SJSA1 (cell line): ENCODE measurements at regions not wholly inside any gene's neighbourhood (a gene's known extent, or its start where the extent isn't known, plus 50 kb on each side); places are given as distances from the start of the nearest gene placed in this dataset.

Experiments
- DNase-seq, 2 experiments: peaks; one replicate each; pipeline ENCODE4 v3.0.0-alpha.2; 2015 to 2020; ENCODE audit warnings: low spot score in 2 of 2, low read depth in 1 of 2
- H3K27ac ChIP-seq: fragments of 250-450 bp; sonication (Bioruptor Pico); 2 replicates; pipeline ENCODE4 v1.5.1; 2020; ENCODE audit warnings: mild to moderate bottlenecking, moderate library complexity
- H3K27me3 ChIP-seq: fragments of 250-450 bp; sonication (Bioruptor Pico); replicated peaks from 2 replicates; pipeline ENCODE4 v1.5.1; 2020; ENCODE audit warnings: mild to moderate bottlenecking, moderate library complexity
- H3K36me3 ChIP-seq: fragments of 250-450 bp; sonication (Bioruptor Pico); 2 replicates; pipeline ENCODE4 v1.5.1; 2020; ENCODE audit warnings: mild to moderate bottlenecking
- H3K4me1 ChIP-seq: fragments of 250-450 bp; sonication (Bioruptor Pico); replicated peaks from 2 replicates; pipeline ENCODE4 v1.6.1; 2021; ENCODE audit warnings: mild to moderate bottlenecking
- H3K4me3 ChIP-seq: fragments of 250-450 bp; sonication (Bioruptor Pico); 2 replicates; pipeline ENCODE4 v1.5.1; 2020; ENCODE audit warnings: mild to moderate bottlenecking
- H3K9me3 ChIP-seq: fragments of 250-450 bp; sonication (Bioruptor Pico); replicated peaks from 2 replicates; pipeline ENCODE4 v1.5.1; 2020; ENCODE audit warnings: mild to moderate bottlenecking

- Histone ChIP-seq H3K4me1 (no peaks in the 10 kb centered on the region), H3K27me3 (no peaks in the 10 kb centered on the region)
These were observed 602.4 kb upstream of the ACVR2A start for GRCh38 chr2:147242445-147242844.

GRCh38 chr2:147236601-147237000, 608.2 kb upstream of the ACVR2A start:
- Histone ChIP-seq H3K9me3 (no peaks in the 10 kb centered on the region; the same call in 1 of the 2 replicates), H3K27ac (no peak overlapping the region), H3K36me3 (no peaks in the 10 kb centered on the region), H3K4me1 (no peaks in the 10 kb centered on the region), H3K4me3 (no peak overlapping the region), H3K27me3 (no peaks in the 10 kb centered on the region)
- DNase-seq, result no peak

More at GRCh38 chr2:147242445-147242844, 602.4 kb upstream of the ACVR2A start:
- DNase-seq, result no peak
- Histone ChIP-seq H3K4me3 (no peak overlapping the region), H3K27ac (no peak overlapping the region), H3K9me3 (no peaks in the 10 kb centered on the region; the same call in 1 of the 2 replicates), H3K36me3 (no peaks in the 10 kb centered on the region)

GRCh38 chr2:147232225-147232669, 612.6 kb upstream of the ACVR2A start:
- no peak overlapping the region for H3K27ac ChIP-seq
- H3K4me1 ChIP-seq, result no peaks in the 10 kb centered on the region
- no peak for DNase-seq
- no peaks in the 10 kb centered on the region for H3K9me3 ChIP-seq
- no peaks in the 10 kb centered on the region for H3K27me3 ChIP-seq
- H3K36me3 ChIP-seq, result no peaks in the 10 kb centered on the region
- H3K4me3 ChIP-seq, result no peak overlapping the region

GRCh38 chr2:147231607-147232006, 613.2 kb upstream of the ACVR2A start:
- Histone ChIP-seq H3K27ac (no peak overlapping the region), H3K36me3 (no peaks in the 10 kb centered on the region), H3K4me1 (no peaks in the 10 kb centered on the region), H3K27me3 (no peaks in the 10 kb centered on the region), H3K4me3 (no peak overlapping the region), H3K9me3 (no peaks in the 10 kb centered on the region)
- no peak for DNase-seq

GRCh38 chr2:147231081-147231480, 613.7 kb upstream of the ACVR2A start:
- H3K36me3 ChIP-seq, result no peaks in the 10 kb centered on the region
- H3K9me3 ChIP-seq, result no peaks in the 10 kb centered on the region
- H3K4me1 ChIP-seq, result no peaks in the 10 kb centered on the region
- DNase-seq, result no peak
- no peaks in the 10 kb centered on the region for H3K27me3 ChIP-seq
- H3K27ac ChIP-seq, result no peak overlapping the region
- H3K4me3 ChIP-seq, result no peak overlapping the region

- DNase-seq, result no peak
- Histone ChIP-seq H3K4me1 (no peaks in the 10 kb centered on the region), H3K36me3 (no peaks in the 10 kb centered on the region), H3K27ac (no peak overlapping the region), H3K9me3 (no peaks in the 10 kb centered on the region), H3K27me3 (no peaks in the 10 kb centered on the region), H3K4me3 (no peak overlapping the region)
These were observed 617.5 kb upstream of the ACVR2A start for GRCh38 chr2:147227313-147227712.

GRCh38 chr2:147224070-147224469, 620.8 kb upstream of the ACVR2A start:
- Histone ChIP-seq H3K36me3 (no peaks in the 10 kb centered on the region), H3K27ac (no peak overlapping the region)

GRCh38 chr2:147223553-147224060, 621.2 kb upstream of the ACVR2A start:
- Histone ChIP-seq H3K4me3 (no peak overlapping the region), H3K9me3 (no peaks in the 10 kb centered on the region)
- no peak for DNase-seq

More at GRCh38 chr2:147224070-147224469, 620.8 kb upstream of the ACVR2A start:
- H3K9me3 ChIP-seq, result no peaks in the 10 kb centered on the region
- no peaks in the 10 kb centered on the region for H3K4me1 ChIP-seq
- H3K4me3 ChIP-seq, result no peak overlapping the region
- H3K27me3 ChIP-seq, result no peaks in the 10 kb centered on the region
- DNase-seq, result no peak

GRCh38 chr2:147223119-147223518, 621.7 kb upstream of the ACVR2A start:
- H3K27ac ChIP-seq, result no peak overlapping the region
- no peaks in the 10 kb centered on the region for H3K36me3 ChIP-seq
- H3K27me3 ChIP-seq, result no peaks in the 10 kb centered on the region
- H3K9me3 ChIP-seq, result no peaks in the 10 kb centered on the region
- H3K4me3 ChIP-seq, result no peak overlapping the region
- H3K4me1 ChIP-seq, result no peaks in the 10 kb centered on the region
- DNase-seq, result no peak

More at GRCh38 chr2:147223553-147224060, 621.2 kb upstream of the ACVR2A start:
- Histone ChIP-seq H3K27ac (no peak overlapping the region), H3K4me1 (no peaks in the 10 kb centered on the region), H3K36me3 (no peaks in the 10 kb centered on the region), H3K27me3 (no peaks in the 10 kb centered on the region)

- no peaks in the 10 kb centered on the region for H3K9me3 ChIP-seq
These were observed 622.3 kb upstream of the ACVR2A start for GRCh38 chr2:147222506-147222905.

GRCh38 chr2:147214914-147215313, 629.9 kb upstream of the ACVR2A start:
- Histone ChIP-seq H3K27ac (no peak overlapping the region), H3K27me3 (no peaks in the 10 kb centered on the region), H3K36me3 (no peaks in the 10 kb centered on the region), H3K4me3 (no peak overlapping the region), H3K4me1 (no peaks in the 10 kb centered on the region), H3K9me3 (no peaks in the 10 kb centered on the region)
- no peak for DNase-seq

More at GRCh38 chr2:147222506-147222905, 622.3 kb upstream of the ACVR2A start:
- no peak overlapping the region for H3K4me3 ChIP-seq
- DNase-seq, result no peak
- no peaks in the 10 kb centered on the region for H3K36me3 ChIP-seq
- H3K27ac ChIP-seq, result no peak overlapping the region
- H3K27me3 ChIP-seq, result no peaks in the 10 kb centered on the region
- H3K4me1 ChIP-seq, result no peaks in the 10 kb centered on the region

GRCh38 chr2:147211484-147211883, 633.3 kb upstream of the ACVR2A start:
- DNase-seq, result no peak
- Histone ChIP-seq H3K27ac (no peak overlapping the region), H3K9me3 (peaks cover 3% of the 10 kb centered on the region; the same call in 1 of the 2 replicates), H3K27me3 (no peaks in the 10 kb centered on the region), H3K4me3 (no peak overlapping the region), H3K36me3 (no peaks in the 10 kb centered on the region), H3K4me1 (no peaks in the 10 kb centered on the region)

GRCh38 chr2:147204102-147204501, 640.7 kb upstream of the ACVR2A start:
- DNase-seq, result no peak
- no peak overlapping the region for H3K27ac ChIP-seq
- no peak overlapping the region for H3K4me3 ChIP-seq
- no peaks in the 10 kb centered on the region for H3K27me3 ChIP-seq
- no peaks in the 10 kb centered on the region for H3K36me3 ChIP-seq
- no peaks in the 10 kb centered on the region for H3K4me1 ChIP-seq
- H3K9me3 ChIP-seq, result peaks cover 3% of the 10 kb centered on the region; the same call in 1 of the 2 replicates

- Histone ChIP-seq H3K4me1 (no peaks in the 10 kb centered on the region), H3K27ac (no peak overlapping the region), H3K27me3 (no peaks in the 10 kb centered on the region), H3K9me3 (no peaks in the 10 kb centered on the region), H3K4me3 (no peak overlapping the region), H3K36me3 (no peaks in the 10 kb centered on the region)
- DNase-seq, result no peak
These were observed 646.1 kb upstream of the ACVR2A start for GRCh38 chr2:147198651-147199171.
